Upper lobe of left lung (tissue), 4 donors: ENCODE measurements at regions not wholly inside any gene's neighbourhood (a gene's known extent, or its start where the extent isn't known, plus 50 kb on each side); places are given as distances from the start of the nearest gene placed in this dataset.

Source experiments
- POLR2A ChIP-seq, 4 donors: fragments of 450-650 bp; IDR thresholded peaks; one replicate each; pipeline ENCODE4 v1.5.1; 2016 to 2017; ENCODE audit warnings: antibody characterized with exemption in 4 of 4, mild to moderate bottlenecking in 2 of 4
- POLR2AphosphoS5 ChIP-seq, 2 donors: sonication (generic); formaldehyde crosslinking; IDR thresholded peaks; one replicate each; pipeline ENCODE4 v1.5.1; 2017; ENCODE audit warnings: antibody characterized with exemption in 2 of 2
- TF ChIP-seq, protein P1 (sequence below), 6 experiments: fragments of 450-650 bp in 4 of 6; fragments of 200-600 bp in 2 of 6; sonication (generic) in 2 of 6; IDR thresholded peaks; one replicate each; pipeline ENCODE4 v1.5.1; 2016 to 2019; ENCODE audit warnings: antibody characterized with exemption in 6 of 6

DNA sequence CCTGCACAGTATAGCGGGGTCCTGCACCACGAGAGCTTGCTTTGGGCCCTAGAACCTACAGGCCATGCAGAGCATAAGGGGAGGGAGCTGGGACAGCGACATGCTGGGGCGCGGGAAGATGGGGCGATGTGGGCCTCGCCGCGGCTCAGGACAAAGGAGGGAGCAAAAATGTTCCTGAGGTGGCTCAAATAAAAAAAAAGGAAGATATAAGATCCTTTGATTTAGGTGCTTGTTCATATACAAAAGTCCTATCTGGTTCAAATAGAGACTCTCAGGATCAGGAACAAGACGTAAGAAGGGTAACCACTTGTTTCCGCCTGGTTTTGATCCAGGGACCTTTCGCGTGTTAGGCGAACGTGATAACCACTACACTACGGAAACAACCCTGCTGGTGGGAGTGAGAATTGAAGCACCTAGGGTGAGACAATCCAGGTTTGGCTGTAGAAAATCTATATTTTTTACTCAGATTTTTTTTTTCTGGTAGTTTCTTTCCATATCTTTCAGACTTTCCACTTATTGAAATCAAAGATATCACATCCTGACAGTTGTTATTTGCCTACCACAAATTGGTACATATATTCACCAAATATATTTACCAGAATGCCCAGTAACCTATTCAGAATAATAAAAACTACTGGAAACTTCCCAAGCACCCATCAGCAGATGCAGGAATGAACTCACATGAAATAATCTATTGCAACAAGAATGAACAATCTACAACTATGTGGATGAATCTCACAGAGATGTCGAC is 177.9 kb upstream of the ZNF184 start:
- TF ChIP-seq, protein P1, sequence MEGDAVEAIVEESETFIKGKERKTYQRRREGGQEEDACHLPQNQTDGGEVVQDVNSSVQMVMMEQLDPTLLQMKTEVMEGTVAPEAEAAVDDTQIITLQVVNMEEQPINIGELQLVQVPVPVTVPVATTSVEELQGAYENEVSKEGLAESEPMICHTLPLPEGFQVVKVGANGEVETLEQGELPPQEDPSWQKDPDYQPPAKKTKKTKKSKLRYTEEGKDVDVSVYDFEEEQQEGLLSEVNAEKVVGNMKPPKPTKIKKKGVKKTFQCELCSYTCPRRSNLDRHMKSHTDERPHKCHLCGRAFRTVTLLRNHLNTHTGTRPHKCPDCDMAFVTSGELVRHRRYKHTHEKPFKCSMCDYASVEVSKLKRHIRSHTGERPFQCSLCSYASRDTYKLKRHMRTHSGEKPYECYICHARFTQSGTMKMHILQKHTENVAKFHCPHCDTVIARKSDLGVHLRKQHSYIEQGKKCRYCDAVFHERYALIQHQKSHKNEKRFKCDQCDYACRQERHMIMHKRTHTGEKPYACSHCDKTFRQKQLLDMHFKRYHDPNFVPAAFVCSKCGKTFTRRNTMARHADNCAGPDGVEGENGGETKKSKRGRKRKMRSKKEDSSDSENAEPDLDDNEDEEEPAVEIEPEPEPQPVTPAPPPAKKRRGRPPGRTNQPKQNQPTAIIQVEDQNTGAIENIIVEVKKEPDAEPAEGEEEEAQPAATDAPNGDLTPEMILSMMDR (IDR thresholded peaks at IDR 0.05), result no peak
- TF ChIP-seq POLR2A (IDR thresholded peaks at IDR 0.05) (no peak), POLR2AphosphoS5 (IDR thresholded peaks at IDR 0.05) (no peak)
